Uterus (tissue), 3 donors: ENCODE measurements at regions not wholly inside any gene's neighbourhood (a gene's known extent, or its start where the extent isn't known, plus 50 kb on each side); places are given as distances from the start of the nearest gene placed in this dataset.

Source experiments
- DNase-seq, 2 donors: peaks; one replicate each; pipeline ENCODE4 v3.0.0-alpha.2; 2019 to 2020
- H3K27ac ChIP-seq, 2 donors: fragments of 200-600 bp; sonication (generic); 1 replicate in 1 of 2; 2 replicates in 1 of 2; pipeline ENCODE4 v1.5.1; 2016 to 2018
- H3K27me3 ChIP-seq, 2 donors: fragments of 200-600 bp; sonication (generic); one replicate each; pipeline ENCODE4 v1.5.1; 2018 to 2019; ENCODE audit warnings: control low read depth in 1 of 2
- H3K36me3 ChIP-seq, 2 donors: fragments of 200-600 bp; sonication (generic); one replicate each; pipeline ENCODE4 v1.5.1; 2019; ENCODE audit warnings: control low read depth in 1 of 2
- H3K4me1 ChIP-seq, 2 donors: fragments of 200-600 bp; sonication (generic); one replicate each; pipeline ENCODE4 v1.5.1; 2018 to 2019; ENCODE audit warnings: control low read depth in 1 of 2
- H3K4me3 ChIP-seq, 2 donors: fragments of 200-600 bp; sonication (generic); 1 replicate in 1 of 2; 2 replicates in 1 of 2; pipeline ENCODE4 v1.5.1; 2018 to 2019; ENCODE audit warnings: mild to moderate bottlenecking in 1 of 2
- H3K9me3 ChIP-seq, 2 donors: fragments of 200-600 bp; sonication (generic); one replicate each; pipeline ENCODE4 v1.5.1; 2019; ENCODE audit warnings: control low read depth in 1 of 2
- CTCF ChIP-seq, 4 experiments: fragments of 200-600 bp in 2 of 4; fragments of 450-650 bp in 2 of 4; sonication (generic) in 2 of 4; IDR thresholded peaks; one replicate each; pipeline ENCODE4 v1.5.1; 2016 to 2019; ENCODE audit warnings: antibody characterized with exemption in 4 of 4, mild to moderate bottlenecking in 2 of 4, moderate library complexity in 1 of 4
- POLR2A ChIP-seq, 2 donors: fragments of 450-650 bp; IDR thresholded peaks; one replicate each; pipeline ENCODE4 v1.6.1; 2016; ENCODE audit warnings: antibody characterized with exemption in 2 of 2, mild to moderate bottlenecking in 1 of 2, moderate library complexity in 1 of 2
- intact Hi-C: fragments of 100-400 bp; cut with DNase I; formaldehyde crosslinking; loops from one replicate; pipeline ENCODE4 v1.15.1; 2023; ENCODE audit warnings: low total_unique reads
- donor health status: DM: yes; HTN: yes; CAD: no.

- Histone ChIP-seq H3K4me3 (no peak overlapping the region), H3K9me3 (peaks cover 0 to 9% of the 10 kb centered on the region in 2 donors), H3K36me3 (no peaks in the 10 kb centered on the region), H3K27ac (no peak overlapping the region), H3K27me3 (no peaks in the 10 kb centered on the region), H3K4me1 (no peaks in the 10 kb centered on the region)
- no peak for TF ChIP-seq POLR2A (IDR thresholded peaks at IDR 0.05)
- no peak for TF ChIP-seq CTCF (IDR thresholded peaks at IDR 0.05)
- intact Hi-C loops = no loop called here
- no peak for DNase-seq
Observed at GRCh38 chr12:34373926-34374325, 351.6 kb downstream of the ALG10 start.

- Histone ChIP-seq H3K27me3 (no peaks in the 10 kb centered on the region), H3K4me3 (no peak overlapping the region), H3K9me3 (no peaks in the 10 kb centered on the region), H3K36me3 (no peaks in the 10 kb centered on the region), H3K27ac (no peak overlapping the region), H3K4me1 (no peaks in the 10 kb centered on the region)
- no peak for DNase-seq
- intact Hi-C loops = no loop called here
- TF ChIP-seq CTCF (IDR thresholded peaks at IDR 0.05) (no peak), POLR2A (IDR thresholded peaks at IDR 0.05) (no peak)
Observed at GRCh38 chr12:34376133-34376799, 354.0 kb downstream of the ALG10 start.

- intact Hi-C loops = no loop called here
- H3K36me3 ChIP-seq = no peaks in the 10 kb centered on the region
- no peaks in the 10 kb centered on the region for H3K9me3 ChIP-seq
- H3K27ac ChIP-seq = no peak overlapping the region
- no peaks in the 10 kb centered on the region for H3K27me3 ChIP-seq
- no peak for DNase-seq
- H3K4me1 ChIP-seq = no peaks in the 10 kb centered on the region
- TF ChIP-seq POLR2A (IDR thresholded peaks at IDR 0.05) = no peak
- no peak for TF ChIP-seq CTCF (IDR thresholded peaks at IDR 0.05)
- H3K4me3 ChIP-seq = no peak overlapping the region
Observed at GRCh38 chr12:34377243-34378035, 355.1 kb downstream of the ALG10 start.

- no peaks in the 10 kb centered on the region for H3K9me3 ChIP-seq
- H3K27ac ChIP-seq = no peak overlapping the region
- DNase-seq = no peak
- no peak overlapping the region for H3K4me3 ChIP-seq
- no peaks in the 10 kb centered on the region for H3K36me3 ChIP-seq
- no peaks in the 10 kb centered on the region for H3K27me3 ChIP-seq
- intact Hi-C loops = no loop called here
- H3K4me1 ChIP-seq = no peaks in the 10 kb centered on the region
- TF ChIP-seq CTCF (IDR thresholded peaks at IDR 0.05) (no peak), POLR2A (IDR thresholded peaks at IDR 0.05) (no peak)
Observed at GRCh38 chr12:34379142-34379541, 356.8 kb downstream of the ALG10 start.

GRCh38 chr12:34384693-34385092, 362.4 kb downstream of the ALG10 start:
- DNase-seq = no peak
- no peaks in the 10 kb centered on the region for H3K36me3 ChIP-seq
- H3K4me3 ChIP-seq = no peak overlapping the region
- H3K27ac ChIP-seq = no peak overlapping the region
- intact Hi-C loops = no loop called here
- H3K4me1 ChIP-seq = no peaks in the 10 kb centered on the region
- no peaks in the 10 kb centered on the region for H3K9me3 ChIP-seq
- H3K27me3 ChIP-seq = no peaks in the 10 kb centered on the region
- TF ChIP-seq POLR2A (IDR thresholded peaks at IDR 0.05) (no peak), CTCF (IDR thresholded peaks at IDR 0.05) (no peak)
